ENCODE measurements at regions not wholly inside any gene's neighbourhood (a gene's known extent, or its start where the extent isn't known, plus 50 kb on each side); places are given as distances from the start of the nearest gene placed in this dataset.

DNA sequence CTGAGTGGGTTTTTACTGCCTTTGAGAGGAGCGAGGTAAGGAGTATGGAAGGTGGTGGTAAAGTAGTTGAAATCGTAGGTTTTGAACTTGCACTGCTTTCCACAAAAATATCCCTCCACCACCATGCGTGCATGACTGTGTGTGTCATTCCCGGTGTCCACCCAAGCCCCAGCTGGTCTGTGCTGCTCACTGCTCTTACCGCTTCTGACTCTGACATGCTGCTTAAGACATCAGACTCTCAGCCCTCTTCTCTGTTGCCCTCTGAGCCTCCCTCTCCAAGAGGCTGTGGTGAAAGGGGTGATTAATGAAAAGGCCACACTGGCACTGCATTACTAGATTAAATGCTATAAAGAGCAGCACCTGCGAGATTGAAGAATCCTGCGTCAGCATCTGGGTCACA is 128.7 kb downstream of the SPATA19 start:
- TF ChIP-seq, protein P1, sequence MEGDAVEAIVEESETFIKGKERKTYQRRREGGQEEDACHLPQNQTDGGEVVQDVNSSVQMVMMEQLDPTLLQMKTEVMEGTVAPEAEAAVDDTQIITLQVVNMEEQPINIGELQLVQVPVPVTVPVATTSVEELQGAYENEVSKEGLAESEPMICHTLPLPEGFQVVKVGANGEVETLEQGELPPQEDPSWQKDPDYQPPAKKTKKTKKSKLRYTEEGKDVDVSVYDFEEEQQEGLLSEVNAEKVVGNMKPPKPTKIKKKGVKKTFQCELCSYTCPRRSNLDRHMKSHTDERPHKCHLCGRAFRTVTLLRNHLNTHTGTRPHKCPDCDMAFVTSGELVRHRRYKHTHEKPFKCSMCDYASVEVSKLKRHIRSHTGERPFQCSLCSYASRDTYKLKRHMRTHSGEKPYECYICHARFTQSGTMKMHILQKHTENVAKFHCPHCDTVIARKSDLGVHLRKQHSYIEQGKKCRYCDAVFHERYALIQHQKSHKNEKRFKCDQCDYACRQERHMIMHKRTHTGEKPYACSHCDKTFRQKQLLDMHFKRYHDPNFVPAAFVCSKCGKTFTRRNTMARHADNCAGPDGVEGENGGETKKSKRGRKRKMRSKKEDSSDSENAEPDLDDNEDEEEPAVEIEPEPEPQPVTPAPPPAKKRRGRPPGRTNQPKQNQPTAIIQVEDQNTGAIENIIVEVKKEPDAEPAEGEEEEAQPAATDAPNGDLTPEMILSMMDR (IDR thresholded peaks at IDR 0.05), result no peak
- TF ChIP-seq POLR2A (IDR thresholded peaks at IDR 0.05) (no peak), POLR2AphosphoS5 (IDR thresholded peaks at IDR 0.05) (no peak)
